K562 (cell line): ENCODE measurements at regions not wholly inside any gene's neighbourhood (a gene's known extent, or its start where the extent isn't known, plus 50 kb on each side); places are given as distances from the start of the nearest gene placed in this dataset.
A peak's percentile ranks its signal among the peaks of the same experiment; 100 is the strongest.

Experiments used
- BRF1 ChIP-seq: IDR thresholded peaks from 3 replicates; pipeline ENCODE4 v1.6.1; 2011; ENCODE audit warnings: borderline replicate concordance, mild to moderate bottlenecking; ENCODE audit not compliant: insufficient read length; ENCODE audit errors: extremely low read depth
- DPF2 ChIP-seq: fragments of 450-650 bp; IDR thresholded peaks from 2 replicates; pipeline ENCODE4 v1.6.1; 2016
- GTF3C2 ChIP-seq: IDR thresholded peaks from 3 replicates; pipeline ENCODE4 v1.6.1; 2011; ENCODE audit warnings: borderline replicate concordance, mild to moderate bottlenecking, moderate library complexity; ENCODE audit not compliant: insufficient read length; ENCODE audit errors: extremely low read depth
- HOXB6 ChIP-seq: fragments of 250-450 bp; sonication (Bioruptor Pico); IDR thresholded peaks from 2 replicates; pipeline ENCODE4 v1.5.1; 2022; ENCODE audit warnings: mild to moderate bottlenecking, borderline replicate concordance
- MGA ChIP-seq: fragments of 450-650 bp; IDR thresholded peaks from 2 replicates; pipeline ENCODE4 v1.6.1; 2016; ENCODE audit warnings: mild to moderate bottlenecking, moderate library complexity
- MYC ChIP-seq, 2 experiments: fragments of 250-450 bp in 1 of 2; sonication (Bioruptor Pico) in 1 of 2; IDR thresholded peaks; 2 replicates each; pipeline versions ENCODE4 v1.5.1 to v1.6.1; 2012 to 2021; ENCODE audit warnings: low read depth in 2 of 2, borderline replicate concordance in 1 of 2, improper control_type of control experiment in 1 of 2, low read length in 1 of 2, mild to moderate bottlenecking in 1 of 2, moderate library complexity in 1 of 2
- RBFOX2 ChIP-seq: fragments of 200-400 bp; formaldehyde crosslinking; IDR thresholded peaks from 2 replicates; pipeline ENCODE4 v1.6.1; 2017; ENCODE audit warnings: low read depth, mild to moderate bottlenecking, low read length, moderate library complexity
- RBM15 ChIP-seq: fragments of 200-400 bp; formaldehyde crosslinking; IDR thresholded peaks from 2 replicates; pipeline ENCODE4 v1.6.1; 2018; ENCODE audit warnings: mild to moderate bottlenecking, low read length, moderate library complexity; ENCODE audit not compliant: insufficient read depth
- SMARCA4 ChIP-seq: fragments of 450-650 bp; IDR thresholded peaks from 2 replicates; pipeline ENCODE4 v1.6.1; 2016
- TF ChIP-seq, protein P1 (sequence below): fragments of 250-450 bp; sonication (Bioruptor Pico); IDR thresholded peaks from 2 replicates; pipeline ENCODE4 v1.4.0; 2020

DNA sequence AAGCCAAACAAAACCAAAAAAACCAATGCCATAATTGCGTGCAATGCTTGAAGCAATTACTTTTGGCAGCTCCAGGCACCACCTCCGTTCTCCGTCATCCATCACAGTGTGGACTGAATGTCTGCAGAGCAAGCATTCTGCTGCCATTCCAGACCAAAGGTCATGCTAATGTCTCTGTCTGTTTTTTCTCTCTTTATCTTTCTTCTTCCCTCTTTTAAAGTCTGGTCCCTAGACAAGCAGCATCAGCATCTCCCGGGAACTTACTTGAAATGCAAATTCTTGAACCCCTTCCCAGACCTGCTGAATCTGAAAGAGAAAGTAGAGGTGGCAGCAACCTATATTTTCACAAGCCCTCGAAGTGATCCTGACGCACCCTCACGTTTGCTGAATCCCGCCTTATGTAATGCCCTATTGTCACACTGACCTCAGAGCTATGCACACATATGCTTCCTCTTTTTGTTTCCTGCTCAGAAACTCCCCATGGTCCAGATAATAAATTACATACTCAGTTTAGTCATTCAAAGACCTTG is 297.3 kb upstream of the PROK2 start (continued):
- TF ChIP-seq MGA (peak; percentile 67), DPF2 (no peak), RBFOX2 (no peak), RBM15 (no peak), SMARCA4 (no peak), HOXB6 (CRISPR knock-in tag) (no peak), MYC (IDR thresholded peaks at IDR 0.05; ENCODE audit: low read depth, low read length) (0 out of 2 replicates have a peak, but pooled peaks have one; percentile 14), MYC (CRISPR knock-in tag; IDR thresholded peaks at IDR 0.05; ENCODE audit: borderline replicate concordance, low read depth) (no peak), GTF3C2 (no peak), BRF1 (no peak)
- TF ChIP-seq, protein P1, sequence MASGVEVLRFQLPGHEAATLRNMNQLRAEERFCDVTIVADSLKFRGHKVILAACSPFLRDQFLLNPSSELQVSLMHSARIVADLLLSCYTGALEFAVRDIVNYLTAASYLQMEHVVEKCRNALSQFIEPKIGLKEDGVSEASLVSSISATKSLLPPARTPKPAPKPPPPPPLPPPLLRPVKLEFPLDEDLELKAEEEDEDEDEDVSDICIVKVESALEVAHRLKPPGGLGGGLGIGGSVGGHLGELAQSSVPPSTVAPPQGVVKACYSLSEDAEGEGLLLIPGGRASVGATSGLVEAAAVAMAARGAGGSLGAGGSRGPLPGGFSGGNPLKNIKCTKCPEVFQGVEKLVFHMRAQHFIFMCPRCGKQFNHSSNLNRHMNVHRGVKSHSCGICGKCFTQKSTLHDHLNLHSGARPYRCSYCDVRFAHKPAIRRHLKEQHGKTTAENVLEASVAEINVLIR (CRISPR knock-in tag): peak; percentile 7; the same call in 1 of the 2 replicates
